Motor neuron (in vitro differentiated cells): ENCODE measurements at regions not wholly inside any gene's neighbourhood (a gene's known extent, or its start where the extent isn't known, plus 50 kb on each side); places are given as distances from the start of the nearest gene placed in this dataset.
A peak's percentile ranks its signal among the peaks of the same experiment; 100 is the strongest.

Experiments
- ATAC-seq, 8 experiments: fragments of 200-7000 bp; cut with Tn5 transposase; replicated peaks in 6 of 8; 2 replicates each; pipeline ENCODE4 v1.8.0; 2021; ENCODE audit warnings: mild to moderate bottlenecking in 8 of 8, moderate library complexity in 8 of 8
- H3K27ac ChIP-seq, 2 donors: fragments of 250-450 bp; sonication (Bioruptor Pico); 2 replicates each; pipeline ENCODE4 v1.9.0; 2021; ENCODE audit warnings: antibody characterized with exemption in 2 of 2, mild to moderate bottlenecking in 2 of 2, moderate library complexity in 1 of 2
- H3K4me1 ChIP-seq, 2 donors: fragments of 250-450 bp; sonication (Bioruptor Pico); replicated peaks in 1 of 2; 2 replicates each; pipeline ENCODE4 v1.6.1; 2021; ENCODE audit warnings: antibody characterized with exemption in 2 of 2, mild to moderate bottlenecking in 2 of 2, moderate library complexity in 1 of 2
- H3K4me3 ChIP-seq, 5 donors: fragments of 250-450 bp; sonication (Bioruptor Pico); 2 replicates each; pipeline ENCODE4 v1.9.0; 2021; ENCODE audit warnings: antibody characterized with exemption in 5 of 5, mild to moderate bottlenecking in 5 of 5, moderate library complexity in 4 of 5
- WGBS, 10 experiments: fragments of 450-650 bp; shearing (Covaris generic); methylation state at CpG; one replicate each; pipeline ENCODE4 v1.0.0; 2022; 5-methylcytosine and 5-hydroxymethylcytosine counted together
- in situ Hi-C, 9 experiments: fragments of 400-800 bp; cut with MboI; loops; one replicate each; pipeline ENCODE4 v1.15.0; 2021; ENCODE audit warnings: low sequenced_read_pairs in 9 of 9, low pct_unique_long_range_greater_than_20kb in 2 of 9; ENCODE audit not compliant: unreplicated experiment in 9 of 9

- 60 to 94% (median 89%) methylated on average over 1 to 2 of the region's 2 CpGs; no CpG with 5 or more reads in 4 of the 10 experiments for WGBS, 10 experiments
- Histone ChIP-seq H3K27ac (no peak overlapping the region), H3K4me1 (no peaks in the 10 kb centered on the region), H3K4me3 (no peak overlapping the region)
- no peak for ATAC-seq
- in situ Hi-C loops = loop anchor here in 1 of 9 experiments (25.0 kb wide), 1 partner anchor 91 kb away; no protein-coding TSS in a partner anchor
Observed at GRCh38 chr13:99071211-99071610, 93.3 kb upstream of the DOCK9 start.

GRCh38 chr13:99071666-99072065, 93.8 kb upstream of the DOCK9 start:
- ATAC-seq = no peak
- in situ Hi-C loops = loop anchor here in 1 of 9 experiments (25.0 kb wide), 1 partner anchor 91 kb away; no protein-coding TSS in a partner anchor
- Histone ChIP-seq H3K4me1 (no peaks in the 10 kb centered on the region), H3K27ac (no peak overlapping the region), H3K4me3 (no peak overlapping the region)
- 32 to 100% (median 80%) methylated on average over 1 to 6 of the region's 6 CpGs for WGBS, 10 experiments

GRCh38 chr13:99072356-99072755, 94.5 kb upstream of the DOCK9 start:
- in situ Hi-C loops = loop anchor here in 1 of 9 experiments (25.0 kb wide), 1 partner anchor 90 kb away; no protein-coding TSS in a partner anchor
- H3K4me3 ChIP-seq = no peak overlapping the region
- H3K4me1 ChIP-seq = no peaks in the 10 kb centered on the region
- ATAC-seq = no peak
- WGBS, 10 experiments = 0 to 81% (median 61%) methylated on average over 1 to 2 of the region's 2 CpGs; no CpG with 5 or more reads in 3 of the 10 experiments
- H3K27ac ChIP-seq = no peak overlapping the region

- H3K4me1 ChIP-seq = no peaks in the 10 kb centered on the region
- H3K4me3 ChIP-seq = no peak overlapping the region
- 13 to 100% (median 67%) methylated on average over 1 to 4 of the region's 4 CpGs; no CpG with 5 or more reads in 4 of the 10 experiments for WGBS, 10 experiments
- H3K27ac ChIP-seq = no peak overlapping the region
- ATAC-seq = no peak
- in situ Hi-C loops = loop anchor here in 1 of 9 experiments (25.0 kb wide), 1 partner anchor 89 kb away; no protein-coding TSS in a partner anchor
Observed at GRCh38 chr13:99072941-99073340, 95.1 kb upstream of the DOCK9 start.

GRCh38 chr13:99074693-99075092, 96.8 kb upstream of the DOCK9 start:
- no peak for ATAC-seq
- in situ Hi-C loops = loop anchor here in 1 of 9 experiments (25.0 kb wide), 1 partner anchor 88 kb away; no protein-coding TSS in a partner anchor
- H3K4me1 ChIP-seq = no peaks in the 10 kb centered on the region
- H3K4me3 ChIP-seq = no peak overlapping the region
- H3K27ac ChIP-seq = no peak overlapping the region
- WGBS, 10 experiments = 30 to 100% (median 90%) methylated on average over 1 to 2 of the region's 2 CpGs; no CpG with 5 or more reads in 3 of the 10 experiments

- H3K4me1 ChIP-seq = no peaks in the 10 kb centered on the region
- H3K27ac ChIP-seq = no peak overlapping the region
- WGBS, 10 experiments = 63 to 100% (median 100%) methylated on average over 1 of the region's 1 CpG
- in situ Hi-C loops = no loop called here
- no peak for ATAC-seq
- H3K4me3 ChIP-seq = no peak overlapping the region
Observed at GRCh38 chr13:99075268-99076191, 97.7 kb upstream of the DOCK9 start.

- Histone ChIP-seq H3K4me1 (no peaks in the 10 kb centered on the region), H3K27ac (no peak overlapping the region), H3K4me3 (no peak overlapping the region)
- in situ Hi-C loops = no loop called here
- 68 to 94% (median 84%) methylated on average over 1 to 8 of the region's 8 CpGs; no CpG with 5 or more reads in 1 of the 10 experiments for WGBS, 10 experiments
- no peak for ATAC-seq
Observed at GRCh38 chr13:99078017-99078771, 100.3 kb upstream of the DOCK9 start.

- H3K27ac ChIP-seq = no peak overlapping the region
- peaks cover 0 to 2% of the 10 kb centered on the region in 2 donors for H3K4me1 ChIP-seq
- WGBS, 10 experiments = 27 to 100% (median 76%) methylated on average over 1 to 2 of the region's 2 CpGs; no CpG with 5 or more reads in 2 of the 10 experiments
- ATAC-seq = no peak
- H3K4me3 ChIP-seq = no peak overlapping the region
- in situ Hi-C loops = no loop called here
Observed at GRCh38 chr13:99080131-99080530, 102.3 kb upstream of the DOCK9 start.

- no peak overlapping the region for H3K4me3 ChIP-seq
- H3K4me1 ChIP-seq = peaks cover 0 to 5% of the 10 kb centered on the region in 2 donors
- no peak for ATAC-seq
- no peak overlapping the region for H3K27ac ChIP-seq
- in situ Hi-C loops = no loop called here
- WGBS, 10 experiments = 70 to 100% (median 80%) methylated on average over 1 of the region's 2 CpGs; no CpG with 5 or more reads in 5 of the 10 experiments
Observed at GRCh38 chr13:99083981-99084380, 106.1 kb upstream of the DOCK9 start.

GRCh38 chr13:99085139-99085807, 107.4 kb upstream of the DOCK9 start:
- Histone ChIP-seq H3K4me3 (peak overlapping the region; percentile 61 to 83 (median 78)), H3K27ac (no peak overlapping the region), H3K4me1 (peaks cover 0 to 5% of the 10 kb centered on the region in 2 donors)
- in situ Hi-C loops = no loop called here
- no peak for ATAC-seq
- WGBS, 10 experiments = 8 to 25% (median 14%) methylated on average over 2 to 23 of the region's 27 CpGs; no CpG with 5 or more reads in 2 of the 10 experiments

GRCh38 chr13:99085808-99086266, 108.0 kb upstream of the DOCK9 start:
- Histone ChIP-seq H3K4me3 (peak overlapping the region; percentile 61 to 83 (median 78)), H3K4me1 (peaks cover 0 to 5% of the 10 kb centered on the region in 2 donors), H3K27ac (no peak overlapping the region)
- ATAC-seq = no peak
- WGBS, 10 experiments = no CpG with 5 or more reads among the region's 32 CpGs
- in situ Hi-C loops = no loop called here

- Histone ChIP-seq H3K27ac (peak overlapping the region in 1 of 2 donors; percentile 79), H3K4me1 (peaks cover 0 to 5% of the 10 kb centered on the region in 2 donors), H3K4me3 (peak overlapping the region; percentile 61 to 83 (median 78))
- in situ Hi-C loops = no loop called here
- ATAC-seq = peak; percentile 44 to 64 (median 52)
- 0% methylated on average over 4 of the region's 130 CpGs; no CpG with 5 or more reads in 9 of the 10 experiments for WGBS, 10 experiments
Observed at GRCh38 chr13:99086267-99087097, 108.6 kb upstream of the DOCK9 start.
